SKM-1 (cell line): ENCODE measurements at regions not wholly inside any gene's neighbourhood (a gene's known extent, or its start where the extent isn't known, plus 50 kb on each side); places are given as distances from the start of the nearest gene placed in this dataset.

ENCODE experiments used
- DNase-seq: peaks from one replicate; lab custom pipeline; 2025; ENCODE audit not compliant: unreplicated experiment; lab: John Stamatoyannopoulos, UW

GRCh38 chr3:43948013-43948412, 257.3 kb downstream of the ABHD5 start:
- no peak for DNase-seq

DNA sequence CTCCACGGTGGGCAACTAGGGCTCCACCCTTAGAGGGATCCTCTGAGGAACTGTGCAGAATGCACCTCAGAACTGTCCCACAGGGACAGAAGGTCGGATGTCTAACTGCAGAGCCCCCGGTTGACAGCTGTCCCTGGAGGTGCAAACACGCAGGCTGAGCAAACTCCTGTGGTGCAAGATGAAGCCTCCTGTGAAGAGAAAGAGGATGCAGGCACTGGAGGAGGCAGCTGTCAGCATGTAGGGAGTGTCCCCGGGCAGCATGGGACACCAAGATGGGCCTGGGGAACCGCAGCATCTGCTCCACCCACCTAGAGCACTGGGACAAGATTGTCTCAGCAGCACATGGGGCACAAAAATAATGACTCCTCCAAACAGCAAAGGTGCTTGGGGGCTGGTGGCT, 258.9 kb downstream of the ABHD5 start:
- DNase-seq = no peak

DNA sequence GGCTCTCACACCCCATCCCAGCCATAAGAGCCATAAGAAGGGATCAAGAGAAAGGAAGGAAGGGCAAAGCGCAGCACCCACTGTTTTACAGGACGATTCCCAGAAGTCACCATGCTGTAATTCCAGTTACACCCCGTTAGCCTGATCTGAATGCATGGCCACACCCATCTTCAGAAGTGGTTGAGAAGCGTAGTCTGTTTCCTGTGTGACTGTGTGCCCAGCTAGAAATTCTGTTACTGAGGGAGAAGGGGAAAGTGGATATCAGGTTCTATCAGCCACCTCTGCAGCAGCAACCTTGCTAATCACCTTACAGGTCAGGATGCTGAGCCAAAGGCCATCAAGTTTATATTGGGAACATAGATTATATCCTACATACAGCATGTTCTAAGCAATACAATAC, 260.0 kb downstream of the ABHD5 start:
- DNase-seq = no peak

DNA sequence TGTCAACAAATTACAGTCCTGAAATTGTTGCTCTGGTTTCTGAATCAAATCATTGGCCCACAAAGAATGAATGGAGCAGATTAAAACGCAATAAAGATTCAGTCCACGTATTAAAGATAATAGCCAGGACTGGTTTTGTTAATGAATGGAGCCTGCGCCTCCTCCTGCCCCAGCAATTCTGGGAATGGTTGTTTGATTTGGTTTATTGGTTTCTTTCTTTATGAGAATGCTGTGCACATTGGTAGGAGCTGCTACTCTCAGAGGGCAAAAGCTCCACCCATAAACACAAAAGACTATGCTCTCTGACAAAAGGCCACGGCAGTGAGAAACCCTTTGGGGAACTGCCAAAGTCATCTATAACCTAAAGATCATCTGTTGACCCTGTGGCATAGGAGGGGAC, 261.1 kb downstream of the ABHD5 start:
- DNase-seq = no peak

DNA sequence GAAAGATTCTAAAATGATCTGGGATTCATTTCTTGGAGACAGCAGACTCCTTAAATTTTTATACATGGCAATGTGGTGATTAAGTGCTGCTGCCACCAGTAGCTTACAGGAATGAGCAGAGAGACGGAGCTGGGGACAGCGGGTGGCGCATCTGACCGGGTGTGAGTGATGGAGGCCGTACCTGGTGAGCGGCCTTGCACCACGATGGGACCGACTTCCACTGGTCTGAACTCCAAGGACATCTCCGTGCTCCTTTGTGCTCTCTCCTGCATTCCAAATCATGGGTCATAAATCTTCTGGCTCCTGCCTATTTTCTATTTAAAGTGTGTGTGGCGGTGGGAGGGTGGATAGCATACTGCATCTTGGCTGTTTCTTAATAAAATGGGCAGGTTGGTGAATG, 262.6 kb downstream of the ABHD5 start:
- no peak for DNase-seq

GRCh38 chr3:43953814-43954692, 263.3 kb downstream of the ABHD5 start:
- no peak for DNase-seq

GRCh38 chr3:43956945-43957344, 266.2 kb downstream of the ABHD5 start:
- no peak for DNase-seq

GRCh38 chr3:43957553-43957952, 266.8 kb downstream of the ABHD5 start:
- no peak for DNase-seq

DNA sequence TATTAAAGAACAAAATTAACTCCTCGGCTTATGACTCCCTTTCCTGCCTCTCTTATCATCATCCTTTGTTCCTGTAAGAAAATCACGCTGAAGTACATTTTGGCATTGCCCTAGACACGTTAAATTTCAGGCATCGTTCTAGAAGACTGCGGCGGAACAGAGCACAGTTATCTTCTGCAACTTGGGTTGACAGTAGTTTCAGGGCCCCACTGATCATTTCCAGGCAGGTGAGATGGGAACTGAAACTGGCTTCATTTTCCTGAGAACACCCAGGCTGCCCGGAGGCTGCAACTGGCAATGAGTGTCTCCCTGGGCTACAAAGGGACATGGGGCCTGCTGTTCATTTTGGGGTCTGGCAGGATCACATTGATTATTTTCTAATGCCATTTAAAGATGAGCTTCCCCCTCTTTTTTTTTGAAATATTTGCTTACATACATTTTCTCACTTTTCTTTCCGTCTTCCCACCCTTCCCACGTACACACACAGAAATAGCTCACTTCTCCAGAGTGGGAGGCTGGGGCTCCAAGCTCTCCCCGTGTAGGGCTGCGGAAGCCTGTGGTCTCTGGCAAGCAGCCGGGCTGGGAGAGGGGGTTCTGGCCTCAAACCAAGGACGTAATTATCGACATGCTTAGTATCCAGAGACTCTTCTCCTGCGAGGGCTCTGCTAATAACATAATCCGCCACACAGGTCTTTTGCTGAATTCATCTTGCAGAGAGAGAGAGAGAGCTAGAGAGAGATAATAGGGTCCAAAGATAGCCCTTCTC, 267.4 kb downstream of the ABHD5 start:
- DNase-seq = no peak

DNA sequence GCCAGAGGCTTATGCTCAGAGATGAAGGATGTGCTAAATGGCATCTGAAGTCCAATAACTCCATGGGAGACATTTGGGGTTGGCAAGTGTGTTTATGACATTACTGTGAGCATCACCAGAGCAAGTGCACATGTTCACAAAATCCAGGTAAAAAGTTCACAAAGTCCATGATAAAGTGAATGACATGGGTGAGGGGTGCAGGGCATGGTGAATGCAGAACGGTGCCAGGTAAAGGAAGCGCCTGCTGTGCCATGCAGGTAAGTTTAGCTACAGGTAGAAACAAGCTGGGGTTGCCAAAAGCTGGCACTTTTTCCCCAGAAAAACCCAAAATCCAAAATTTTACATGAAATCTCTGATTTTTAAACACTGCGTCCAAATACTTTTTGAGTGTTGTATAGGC, 268.2 kb downstream of the ABHD5 start:
- no peak for DNase-seq

DNA sequence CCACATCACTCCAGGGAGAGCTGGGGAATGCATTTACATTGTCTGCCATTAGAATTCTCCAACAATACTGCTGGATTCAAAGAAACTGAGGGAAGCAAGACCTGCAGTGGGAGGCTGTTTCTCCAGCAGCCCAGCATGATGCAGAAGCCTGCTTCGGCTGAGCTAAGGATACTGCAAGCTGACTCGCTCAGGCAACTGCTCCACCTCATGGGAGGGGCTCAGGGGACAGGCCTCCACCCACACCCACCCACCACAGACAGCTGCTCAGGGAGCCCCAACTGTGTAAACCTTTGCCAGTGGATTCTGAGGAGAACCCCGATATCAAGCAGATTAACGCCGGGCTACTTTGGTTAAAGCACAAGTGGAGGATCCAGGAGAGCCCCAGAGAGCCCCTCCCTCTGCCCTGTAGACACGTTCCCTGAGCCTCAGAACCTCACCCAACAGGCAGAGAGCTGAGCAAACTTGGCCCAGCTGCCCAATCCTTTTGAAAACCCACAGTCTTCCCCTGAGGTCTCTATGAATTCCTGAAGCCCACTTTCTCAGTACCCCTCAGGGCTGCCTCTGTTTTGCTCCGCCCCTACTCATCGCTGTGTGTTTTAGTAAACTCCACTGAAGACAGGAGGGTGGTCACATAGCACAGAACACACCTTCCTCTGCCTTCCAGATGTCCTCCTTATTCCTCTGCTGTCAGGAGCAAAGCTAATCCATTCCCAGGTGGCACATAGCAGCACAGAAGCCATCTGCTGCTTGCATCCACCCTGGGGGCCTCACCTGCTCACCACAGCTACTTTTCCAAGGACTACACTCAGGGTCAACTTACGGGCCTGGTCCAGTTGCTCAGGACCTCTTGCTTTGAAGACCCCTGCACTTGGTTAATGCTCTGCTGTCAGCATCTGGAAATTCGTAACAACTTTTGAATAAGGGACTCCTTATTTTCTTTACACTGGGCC, 269.0 kb downstream of the ABHD5 start:
- DNase-seq = no peak

DNA sequence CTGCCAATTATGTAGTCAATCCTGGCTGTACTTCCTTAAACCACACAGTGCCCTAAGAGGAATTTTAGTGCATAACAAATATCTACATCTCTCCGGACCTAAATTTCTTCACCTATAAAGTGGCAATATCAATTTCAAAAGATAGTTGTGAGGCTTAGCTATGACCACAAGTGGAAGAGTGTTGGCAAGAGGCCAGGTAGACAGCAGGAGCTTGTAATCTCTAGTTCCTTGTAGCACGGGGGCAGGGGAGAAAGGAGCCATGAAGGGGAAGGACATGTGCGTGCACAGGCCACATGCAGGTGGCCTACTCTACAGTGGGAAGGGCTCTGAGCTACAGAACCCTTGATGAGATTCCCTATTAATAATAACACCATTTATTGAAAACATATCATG, 269.7 kb downstream of the ABHD5 start:
- DNase-seq = no peak

DNA sequence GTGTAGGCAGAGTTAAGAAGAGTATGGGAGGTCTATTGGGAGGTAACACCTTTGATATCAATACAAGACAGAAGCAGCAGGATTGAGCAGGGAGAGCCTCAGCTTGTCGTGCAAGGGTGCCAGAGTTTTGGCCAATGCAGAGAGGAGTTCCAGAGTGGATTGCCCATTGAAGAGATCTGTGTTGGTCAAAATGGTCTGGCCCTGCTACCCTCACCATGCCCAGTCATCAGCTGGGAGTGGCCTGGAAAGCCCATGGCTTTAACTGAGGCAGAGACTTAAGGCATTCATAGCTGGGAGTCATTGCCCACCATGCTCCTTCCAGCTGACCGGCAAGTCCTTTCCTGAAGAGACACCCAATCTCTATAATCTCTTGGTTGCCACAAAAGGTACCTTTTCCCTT, 271.3 kb downstream of the ABHD5 start:
- DNase-seq = no peak

GRCh38 chr3:43963208-43963607, 272.5 kb downstream of the ABHD5 start:
- no peak for DNase-seq

- no peak for DNase-seq
Observed at GRCh38 chr3:43964640-43965039, 273.9 kb downstream of the ABHD5 start.

DNA sequence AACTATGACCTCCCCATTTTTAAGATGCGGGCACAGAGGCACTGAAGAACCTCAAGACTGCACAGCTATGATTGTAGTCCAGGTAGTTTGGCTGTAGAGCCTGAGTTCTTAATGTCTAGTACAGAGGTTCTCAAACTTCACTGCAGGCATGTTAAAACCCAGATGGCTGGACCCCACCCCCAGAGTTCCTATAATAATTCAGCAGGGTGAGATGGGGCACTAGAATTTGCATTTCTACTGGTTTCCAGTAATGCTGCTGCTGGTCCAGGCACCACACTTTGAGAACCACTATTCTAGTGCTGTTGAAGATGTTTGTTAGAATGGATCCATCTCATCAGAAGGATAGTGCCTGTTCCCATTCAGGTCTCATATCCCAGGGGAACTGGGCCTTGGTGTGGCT, 274.9 kb downstream of the ABHD5 start:
- no peak for DNase-seq

DNA sequence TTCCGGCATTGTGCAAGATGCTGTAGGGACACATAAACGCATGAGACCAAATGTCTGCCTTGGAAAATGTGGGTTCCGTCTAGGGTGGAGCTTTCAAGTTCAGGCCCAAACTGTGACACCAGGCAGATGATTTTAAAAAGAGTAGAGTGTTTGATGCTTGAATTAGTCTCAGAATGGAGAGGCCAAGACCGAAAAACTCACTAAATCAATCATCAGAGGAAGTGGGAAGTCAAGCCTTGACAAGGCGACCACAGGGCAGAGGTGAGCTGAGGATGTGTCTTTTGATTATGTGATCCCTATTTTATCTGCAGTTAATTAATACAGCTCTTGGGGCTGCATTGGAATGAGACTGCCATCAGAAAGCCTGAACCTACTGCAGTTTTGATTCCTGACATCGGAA, 275.4 kb downstream of the ABHD5 start:
- DNase-seq = no peak

GRCh38 chr3:43966530-43966929, 275.2 kb upstream of the TOPAZ1 start:
- DNase-seq = no peak

DNA sequence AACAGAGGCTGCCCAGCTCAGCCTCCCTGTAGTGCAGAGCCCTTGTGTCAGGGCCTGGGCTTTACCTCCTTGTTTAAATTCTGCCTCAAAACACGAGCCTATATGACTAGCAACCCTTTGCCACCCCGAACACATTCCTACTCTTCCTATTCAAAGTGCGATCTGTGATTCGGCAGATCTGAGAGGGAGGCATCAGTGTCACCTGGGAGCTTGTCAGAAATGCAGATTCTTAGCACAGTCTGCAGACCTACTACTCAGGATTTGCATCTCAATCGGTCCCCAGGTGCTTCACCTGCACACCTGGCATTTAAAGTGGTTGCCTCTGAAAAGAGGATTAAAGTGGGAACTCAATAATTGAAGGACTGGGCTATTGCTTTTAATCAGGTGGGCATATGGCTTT, 273.2 kb upstream of the TOPAZ1 start:
- no peak for DNase-seq

- no peak for DNase-seq
Observed at GRCh38 chr3:43969944-43970343, 271.7 kb upstream of the TOPAZ1 start.

DNA sequence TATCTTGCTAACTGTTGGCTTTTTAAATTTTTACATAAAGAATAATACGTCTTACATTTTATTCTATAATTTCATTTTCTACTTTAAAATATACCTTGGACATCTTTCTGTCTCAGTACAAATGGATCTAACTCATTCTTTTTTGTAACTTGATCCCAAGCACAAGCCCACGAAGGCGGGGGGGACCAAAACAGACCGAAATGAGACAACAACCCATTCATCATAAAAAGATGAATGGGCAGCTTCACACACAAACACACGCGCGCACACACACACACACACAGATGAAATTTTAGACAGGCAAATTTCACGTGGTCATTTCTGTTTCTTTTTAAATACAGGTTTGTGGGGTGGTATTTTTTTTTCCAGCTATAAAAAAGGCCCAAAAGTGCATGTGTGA, 271.3 kb upstream of the TOPAZ1 start:
- no peak for DNase-seq
